H9 (cell line): ENCODE measurements at regions not wholly inside any gene's neighbourhood (a gene's known extent, or its start where the extent isn't known, plus 50 kb on each side); places are given as distances from the start of the nearest gene placed in this dataset.

ENCODE experiments used
- DNase-seq: peaks from one replicate; pipeline ENCODE4 v3.0.0-alpha.2; 2017
- H2AFZ ChIP-seq: one replicate; pipeline ENCODE4 v1.6.1; 2013; ENCODE audit warnings: mild to moderate bottlenecking, low read length, control low read depth, moderate library complexity
- H2AK5ac ChIP-seq: 2 replicates; pipeline ENCODE4 v1.6.1; 2013; ENCODE audit warnings: low read length, control low read depth, mixed read lengths; ENCODE audit not compliant: insufficient read length
- H2BK120ac ChIP-seq: one replicate; pipeline ENCODE4 v1.6.1; 2013; ENCODE audit warnings: low read depth, mild to moderate bottlenecking, low read length, control low read depth, inconsistent platforms; ENCODE audit not compliant: poor library complexity, severe bottlenecking
- H2BK12ac ChIP-seq: 2 replicates; pipeline ENCODE4 v1.6.1; 2013; ENCODE audit warnings: low read length, control low read depth, mixed read lengths, low read depth; ENCODE audit not compliant: insufficient read length
- H2BK15ac ChIP-seq: 2 replicates; pipeline ENCODE4 v1.6.1; 2013; ENCODE audit warnings: low read depth, low read length, control low read depth
- H2BK20ac ChIP-seq: one replicate; pipeline ENCODE4 v1.6.1; 2013; ENCODE audit warnings: low read depth, mild to moderate bottlenecking, low read length, control low read depth, inconsistent platforms; ENCODE audit not compliant: poor library complexity, severe bottlenecking
- H2BK5ac ChIP-seq: 2 replicates; pipeline ENCODE4 v1.6.1; 2013; ENCODE audit warnings: low read length, control low read depth, mixed read lengths; ENCODE audit not compliant: insufficient read length
- H3K14ac ChIP-seq: 2 replicates; pipeline ENCODE4 v1.6.1; 2013; ENCODE audit warnings: low read length, control low read depth; ENCODE audit not compliant: insufficient read depth
- H3K18ac ChIP-seq: 2 replicates; pipeline ENCODE4 v1.6.1; 2013; ENCODE audit warnings: low read depth, mild to moderate bottlenecking, mixed read lengths, low read length, control low read depth; ENCODE audit not compliant: insufficient read length
- H3K23ac ChIP-seq: 2 replicates; pipeline ENCODE4 v1.6.1; 2013; ENCODE audit warnings: low read length, control low read depth, mixed read lengths, low read depth; ENCODE audit not compliant: insufficient read length
- H3K23me2 ChIP-seq: 2 replicates; pipeline ENCODE4 v1.6.1; 2013; ENCODE audit warnings: low read depth, mild to moderate bottlenecking, mixed read lengths, low read length, control low read depth; ENCODE audit not compliant: insufficient read length, poor library complexity, severe bottlenecking
- H3K27ac ChIP-seq: 2 replicates; pipeline ENCODE4 v1.5.1; 2013; ENCODE audit warnings: low read length, control low read depth, mixed read lengths, low read depth; ENCODE audit not compliant: insufficient read length
- H3K27me3 ChIP-seq: 2 replicates; pipeline ENCODE4 v1.6.1; 2013; ENCODE audit warnings: low read length, control low read depth, inconsistent platforms; ENCODE audit not compliant: insufficient read depth
- H3K4ac ChIP-seq: 2 replicates; pipeline ENCODE4 v1.6.1; 2013; ENCODE audit warnings: low read depth, mild to moderate bottlenecking, control low read depth, inconsistent platforms, low read length, moderate library complexity
- H3K4me1 ChIP-seq: 2 replicates; pipeline ENCODE4 v1.6.1; 2013; ENCODE audit warnings: low read length, control low read depth, inconsistent platforms; ENCODE audit not compliant: insufficient read depth
- H3K4me2 ChIP-seq: 2 replicates; pipeline ENCODE4 v1.6.1; 2013; ENCODE audit warnings: low read length, control low read depth, mixed read lengths; ENCODE audit not compliant: insufficient read length, insufficient read depth
- H3K56ac ChIP-seq: 2 replicates; pipeline ENCODE4 v1.6.1; 2013; ENCODE audit warnings: low read depth, mild to moderate bottlenecking, mixed read lengths, low read length, control low read depth; ENCODE audit not compliant: insufficient read length
- H3K79me1 ChIP-seq: 2 replicates; pipeline ENCODE4 v1.6.1; 2013; ENCODE audit warnings: low read depth, mild to moderate bottlenecking, moderate library complexity, low read length, control low read depth, inconsistent platforms; ENCODE audit not compliant: insufficient read depth, poor library complexity, severe bottlenecking
- H3K79me2 ChIP-seq: 2 replicates; pipeline ENCODE4 v1.6.1; 2013; ENCODE audit warnings: low read length, control low read depth, inconsistent platforms; ENCODE audit not compliant: insufficient read depth
- H3K9ac ChIP-seq: 2 replicates; pipeline ENCODE4 v1.6.1; 2013; ENCODE audit warnings: low read length, control low read depth, mixed read lengths; ENCODE audit not compliant: insufficient read length; ENCODE audit errors: extremely low read depth
- H3K9me3 ChIP-seq: one replicate; pipeline ENCODE4 v1.6.1; 2013; ENCODE audit warnings: low read depth, low read length, inconsistent platforms; ENCODE audit not compliant: control insufficient read depth
- H3T11ph ChIP-seq: one replicate; pipeline ENCODE4 v1.6.1; 2013; ENCODE audit warnings: mild to moderate bottlenecking, low read length, control low read depth, inconsistent platforms
- H4K20me1 ChIP-seq: one replicate; pipeline ENCODE4 v1.6.1; 2013; ENCODE audit not compliant: control insufficient read depth, insufficient read length, insufficient read depth
- H4K5ac ChIP-seq: 2 replicates; pipeline ENCODE4 v1.6.1; 2013; ENCODE audit warnings: low read depth, mild to moderate bottlenecking, mixed read lengths, low read length, control low read depth; ENCODE audit not compliant: insufficient read length
- H4K8ac ChIP-seq: replicated peaks from 2 replicates; pipeline ENCODE4 v1.6.1; 2013; ENCODE audit warnings: low read length, control low read depth, mixed read lengths, low read depth; ENCODE audit not compliant: insufficient read length
- H4K91ac ChIP-seq: 2 replicates; pipeline ENCODE4 v1.6.1; 2013; ENCODE audit warnings: low read depth, mild to moderate bottlenecking, moderate library complexity, mixed read lengths, low read length, control low read depth; ENCODE audit not compliant: insufficient read length
- H3K27ac Mint-ChIP-seq, 3 experiments: 2 replicates in 2 of 3; 3 replicates in 1 of 3; pipeline ENCODE4 v1.8.0; 2020 to 2021; ENCODE audit warnings: mixed read lengths in 3 of 3, mild to moderate bottlenecking in 1 of 3, moderate library complexity in 1 of 3
- H3K27me3 Mint-ChIP-seq: 2 replicates; pipeline ENCODE4 v1.8.0; 2021; ENCODE audit warnings: low read depth, mild to moderate bottlenecking, moderate library complexity, mixed read lengths
- H3K36me3 Mint-ChIP-seq, 3 experiments: 2 replicates in 2 of 3; 3 replicates in 1 of 3; pipeline ENCODE4 v1.8.0; 2020 to 2021; ENCODE audit warnings: low read depth in 3 of 3, mixed read lengths in 3 of 3; ENCODE audit not compliant: insufficient read depth in 1 of 3
- H3K4me1 Mint-ChIP-seq, 2 experiments: 2 replicates each; pipeline ENCODE4 v1.8.0; 2020; ENCODE audit warnings: mixed read lengths in 2 of 2
- H3K4me3 Mint-ChIP-seq, 2 experiments: 2 replicates in 1 of 2; 3 replicates in 1 of 2; pipeline ENCODE4 v1.8.0; 2020 to 2021; ENCODE audit warnings: mild to moderate bottlenecking in 2 of 2, mixed read lengths in 2 of 2, moderate library complexity in 1 of 2
- H3K9me3 Mint-ChIP-seq, 2 experiments: 2 replicates in 1 of 2; 3 replicates in 1 of 2; pipeline ENCODE4 v1.8.0; 2020; ENCODE audit warnings: mild to moderate bottlenecking in 2 of 2, mixed read lengths in 2 of 2, moderate library complexity in 1 of 2
- CTCF ChIP-seq: fragments of 200-600 bp; sonication (generic); conservative IDR thresholded peaks from 3 replicates; pipeline ENCODE4 v1.8.0; 2021; ENCODE audit warnings: antibody characterized with exemption, mild to moderate bottlenecking
- WGBS: extraction: QIAGEN DNeasy Blood & Tissue Kit; methylation state at CpG from one replicate; pipeline ENCODE4 v1.1.7; 2013; ENCODE audit warnings: missing lambda C conversion rate, low lambda C conversion rate, mixed read lengths; ENCODE audit not compliant: insufficient read length; ENCODE audit errors: extremely low coverage; 5-methylcytosine and 5-hydroxymethylcytosine counted together

- peaks cover 17% of the 10 kb centered on the region in 2 experiments for H3K4me1 Mint-ChIP-seq
- H2BK120ac ChIP-seq: no peak overlapping the region
- no peak overlapping the region for H3K23ac ChIP-seq
- no peak overlapping the region for H3K4ac ChIP-seq
- H3K56ac ChIP-seq: no peak overlapping the region
- no peaks in the 10 kb centered on the region for H3K9me3 ChIP-seq
- no peak overlapping the region for H3K27ac ChIP-seq
- no peak overlapping the region for H2AFZ ChIP-seq
- H2BK20ac ChIP-seq: no peak overlapping the region
- H3K14ac ChIP-seq: no peak overlapping the region
- H4K91ac ChIP-seq: no peak overlapping the region
- no peak overlapping the region for H4K8ac ChIP-seq
- no peak overlapping the region for H2BK12ac ChIP-seq
- H3T11ph ChIP-seq: no peak overlapping the region
- WGBS: no CpG with 5 or more reads among the region's 1 CpG
- no peaks in the 10 kb centered on the region for H3K79me2 ChIP-seq
- H3K27ac Mint-ChIP-seq: no peak overlapping the region
- no peak for TF ChIP-seq CTCF
- H2AK5ac ChIP-seq: no peak overlapping the region
- no peak overlapping the region for H3K18ac ChIP-seq
- no peak overlapping the region for H2BK15ac ChIP-seq
- no peak overlapping the region for H3K4me2 ChIP-seq
- H3K27me3 Mint-ChIP-seq: no peaks in the 10 kb centered on the region
- H3K4me1 ChIP-seq: peaks cover 4% of the 10 kb centered on the region; the same call in 1 of the 2 replicates
- H3K9me3 Mint-ChIP-seq: no peaks in the 10 kb centered on the region
- no peaks in the 10 kb centered on the region for H3K23me2 ChIP-seq
- H4K5ac ChIP-seq: no peak overlapping the region
- no peaks in the 10 kb centered on the region for H3K36me3 Mint-ChIP-seq
- DNase-seq: no peak
- no peak overlapping the region for H3K9ac ChIP-seq
- H3K79me1 ChIP-seq: no peaks in the 10 kb centered on the region
- no peak overlapping the region for H3K4me3 Mint-ChIP-seq
- no peaks in the 10 kb centered on the region for H3K27me3 ChIP-seq
- no peak overlapping the region for H2BK5ac ChIP-seq
- no peaks in the 10 kb centered on the region for H4K20me1 ChIP-seq
These were observed 564.7 kb downstream of the KCNA4 start for GRCh38 chr11:29452146-29452545.
